GM23338 (cell line): ENCODE measurements at regions not wholly inside any gene's neighbourhood (a gene's known extent, or its start where the extent isn't known, plus 50 kb on each side); places are given as distances from the start of the nearest gene placed in this dataset.

Source experiments
- ATAC-seq: fragments of 200-7000 bp; cut with Tn5 transposase; 3 replicates; pipeline ENCODE4 v1.9.1; 2020
- DNase-seq: peaks from one replicate; pipeline ENCODE4 v3.0.0-alpha.2; 2015; ENCODE audit warnings: low spot score
- H2AFZ ChIP-seq: fragments of 200-600 bp; sonication (generic); 2 replicates; pipeline ENCODE4 v1.8.0; 2016; ENCODE audit warnings: antibody characterized with exemption, mild to moderate bottlenecking, moderate library complexity
- H3F3A ChIP-seq: fragments of 200-600 bp; sonication (generic); replicated peaks from 2 replicates; pipeline ENCODE4 v1.8.0; 2017; ENCODE audit warnings: antibody characterized with exemption, mixed run types, low read depth
- H3K27ac ChIP-seq: fragments of 200-600 bp; sonication (generic); 2 replicates; pipeline ENCODE4 v1.6.1; 2016; ENCODE audit warnings: low read depth
- H3K27me3 ChIP-seq: fragments of 200-600 bp; sonication (generic); 2 replicates; pipeline ENCODE4 v1.8.0; 2016; ENCODE audit warnings: mild to moderate bottlenecking, mixed run types, moderate library complexity; ENCODE audit not compliant: insufficient read depth
- H3K36me3 ChIP-seq: fragments of 200-600 bp; sonication (generic); 2 replicates; pipeline ENCODE4 v1.8.0; 2016; ENCODE audit warnings: mild to moderate bottlenecking; ENCODE audit not compliant: insufficient read depth
- H3K4me1 ChIP-seq: fragments of 200-600 bp; sonication (generic); 2 replicates; pipeline ENCODE4 v1.8.0; 2016; ENCODE audit warnings: mild to moderate bottlenecking, moderate library complexity; ENCODE audit not compliant: insufficient read depth
- H3K4me2 ChIP-seq: fragments of 200-600 bp; sonication (generic); 2 replicates; pipeline ENCODE4 v1.7.1; 2017; ENCODE audit warnings: mixed run types
- H3K4me3 ChIP-seq: fragments of 200-600 bp; sonication (generic); 2 replicates; pipeline ENCODE4 v1.6.1; 2016; ENCODE audit warnings: mixed run types
- H3K79me2 ChIP-seq: fragments of 200-600 bp; sonication (generic); replicated peaks from 2 replicates; pipeline ENCODE4 v1.8.0; 2017; ENCODE audit warnings: mild to moderate bottlenecking; ENCODE audit not compliant: insufficient read depth
- H3K9me2 ChIP-seq: fragments of 200-600 bp; sonication (generic); 2 replicates; pipeline ENCODE4 v1.8.0; 2017; ENCODE audit not compliant: insufficient read depth
- H4K20me1 ChIP-seq: fragments of 200-600 bp; sonication (generic); replicated peaks from 2 replicates; pipeline ENCODE4 v1.8.0; 2017; ENCODE audit warnings: mild to moderate bottlenecking; ENCODE audit not compliant: insufficient read depth
- H3K27ac Mint-ChIP-seq: 2 replicates; pipeline ENCODE4 v1.8.0; 2020; ENCODE audit warnings: inconsistent platforms, mild to moderate bottlenecking, moderate library complexity, mixed read lengths
- H3K27me3 Mint-ChIP-seq: 3 replicates; pipeline ENCODE4 v1.8.0; 2022; ENCODE audit warnings: low read depth, mild to moderate bottlenecking, moderate library complexity, mixed read lengths, inconsistent platforms; ENCODE audit not compliant: insufficient read depth, poor library complexity
- H3K36me3 Mint-ChIP-seq: 3 replicates; pipeline ENCODE4 v1.8.0; 2021; ENCODE audit warnings: low read depth, mild to moderate bottlenecking, inconsistent platforms, moderate library complexity, mixed read lengths
- H3K4me1 Mint-ChIP-seq: 3 replicates; pipeline ENCODE4 v1.8.0; 2020; ENCODE audit warnings: mild to moderate bottlenecking, inconsistent platforms, mixed read lengths
- H3K4me3 Mint-ChIP-seq: 3 replicates; pipeline ENCODE4 v1.8.0; 2021; ENCODE audit warnings: moderate library complexity, mild to moderate bottlenecking, inconsistent platforms, mixed read lengths
- H3K9me3 Mint-ChIP-seq: 3 replicates; pipeline ENCODE4 v1.8.0; 2020; ENCODE audit warnings: moderate library complexity, mild to moderate bottlenecking, inconsistent platforms, mixed read lengths
- CTCF ChIP-seq, 2 experiments: fragments of 200-600 bp in 1 of 2; sonication (generic) in 1 of 2; conservative IDR thresholded peaks; 2 replicates each; pipeline versions ENCODE4 v1.5.1 to v1.6.1; 2016 to 2017; ENCODE audit warnings: antibody characterized with exemption in 2 of 2, low read depth in 2 of 2, mild to moderate bottlenecking in 2 of 2, moderate library complexity in 1 of 2
- EZH2 ChIP-seq: fragments of 200-600 bp; sonication (generic); IDR thresholded peaks from one replicate; pipeline ENCODE4 v1.8.0; 2017; ENCODE audit warnings: antibody characterized with exemption, mild to moderate bottlenecking, low read depth; ENCODE audit not compliant: unreplicated experiment
- NANOG ChIP-seq: IDR thresholded peaks from 2 replicates; pipeline ENCODE4 v1.6.1; 2016; ENCODE audit warnings: antibody characterized with exemption, borderline replicate concordance
- POLR2AphosphoS5 ChIP-seq: IDR thresholded peaks from 2 replicates; pipeline ENCODE4 v1.6.1; 2016; ENCODE audit warnings: antibody characterized with exemption, low read depth
- REST ChIP-seq: IDR thresholded peaks from one replicate; pipeline ENCODE4 v1.6.1; 2018; ENCODE audit warnings: antibody characterized with exemption; ENCODE audit not compliant: unreplicated experiment
- STAT1 ChIP-seq: IDR thresholded peaks from one replicate; pipeline ENCODE4 v1.6.1; 2016; ENCODE audit warnings: antibody characterized with exemption; ENCODE audit not compliant: unreplicated experiment
- ZNF114 ChIP-seq: fragments of 250-450 bp; sonication (Bioruptor Pico); IDR thresholded peaks from 2 replicates; pipeline ENCODE4 v1.5.0; 2020; ENCODE audit warnings: mild to moderate bottlenecking, moderate library complexity
- ZNF331 ChIP-seq: fragments of 250-450 bp; sonication (Bioruptor Pico); IDR thresholded peaks from 2 replicates; pipeline ENCODE4 v1.5.0; 2020; ENCODE audit warnings: low read depth, mild to moderate bottlenecking, moderate library complexity
- TF ChIP-seq, protein P1 (sequence below): fragments of 250-450 bp; sonication (Bioruptor Pico); IDR thresholded peaks from 2 replicates; pipeline ENCODE4 v1.5.0; 2020; ENCODE audit warnings: mild to moderate bottlenecking, moderate library complexity

GRCh38 chr9:20270161-20270560 lies 352.1 kb downstream of the MLLT3 start (continued):
- TF ChIP-seq, protein P1, sequence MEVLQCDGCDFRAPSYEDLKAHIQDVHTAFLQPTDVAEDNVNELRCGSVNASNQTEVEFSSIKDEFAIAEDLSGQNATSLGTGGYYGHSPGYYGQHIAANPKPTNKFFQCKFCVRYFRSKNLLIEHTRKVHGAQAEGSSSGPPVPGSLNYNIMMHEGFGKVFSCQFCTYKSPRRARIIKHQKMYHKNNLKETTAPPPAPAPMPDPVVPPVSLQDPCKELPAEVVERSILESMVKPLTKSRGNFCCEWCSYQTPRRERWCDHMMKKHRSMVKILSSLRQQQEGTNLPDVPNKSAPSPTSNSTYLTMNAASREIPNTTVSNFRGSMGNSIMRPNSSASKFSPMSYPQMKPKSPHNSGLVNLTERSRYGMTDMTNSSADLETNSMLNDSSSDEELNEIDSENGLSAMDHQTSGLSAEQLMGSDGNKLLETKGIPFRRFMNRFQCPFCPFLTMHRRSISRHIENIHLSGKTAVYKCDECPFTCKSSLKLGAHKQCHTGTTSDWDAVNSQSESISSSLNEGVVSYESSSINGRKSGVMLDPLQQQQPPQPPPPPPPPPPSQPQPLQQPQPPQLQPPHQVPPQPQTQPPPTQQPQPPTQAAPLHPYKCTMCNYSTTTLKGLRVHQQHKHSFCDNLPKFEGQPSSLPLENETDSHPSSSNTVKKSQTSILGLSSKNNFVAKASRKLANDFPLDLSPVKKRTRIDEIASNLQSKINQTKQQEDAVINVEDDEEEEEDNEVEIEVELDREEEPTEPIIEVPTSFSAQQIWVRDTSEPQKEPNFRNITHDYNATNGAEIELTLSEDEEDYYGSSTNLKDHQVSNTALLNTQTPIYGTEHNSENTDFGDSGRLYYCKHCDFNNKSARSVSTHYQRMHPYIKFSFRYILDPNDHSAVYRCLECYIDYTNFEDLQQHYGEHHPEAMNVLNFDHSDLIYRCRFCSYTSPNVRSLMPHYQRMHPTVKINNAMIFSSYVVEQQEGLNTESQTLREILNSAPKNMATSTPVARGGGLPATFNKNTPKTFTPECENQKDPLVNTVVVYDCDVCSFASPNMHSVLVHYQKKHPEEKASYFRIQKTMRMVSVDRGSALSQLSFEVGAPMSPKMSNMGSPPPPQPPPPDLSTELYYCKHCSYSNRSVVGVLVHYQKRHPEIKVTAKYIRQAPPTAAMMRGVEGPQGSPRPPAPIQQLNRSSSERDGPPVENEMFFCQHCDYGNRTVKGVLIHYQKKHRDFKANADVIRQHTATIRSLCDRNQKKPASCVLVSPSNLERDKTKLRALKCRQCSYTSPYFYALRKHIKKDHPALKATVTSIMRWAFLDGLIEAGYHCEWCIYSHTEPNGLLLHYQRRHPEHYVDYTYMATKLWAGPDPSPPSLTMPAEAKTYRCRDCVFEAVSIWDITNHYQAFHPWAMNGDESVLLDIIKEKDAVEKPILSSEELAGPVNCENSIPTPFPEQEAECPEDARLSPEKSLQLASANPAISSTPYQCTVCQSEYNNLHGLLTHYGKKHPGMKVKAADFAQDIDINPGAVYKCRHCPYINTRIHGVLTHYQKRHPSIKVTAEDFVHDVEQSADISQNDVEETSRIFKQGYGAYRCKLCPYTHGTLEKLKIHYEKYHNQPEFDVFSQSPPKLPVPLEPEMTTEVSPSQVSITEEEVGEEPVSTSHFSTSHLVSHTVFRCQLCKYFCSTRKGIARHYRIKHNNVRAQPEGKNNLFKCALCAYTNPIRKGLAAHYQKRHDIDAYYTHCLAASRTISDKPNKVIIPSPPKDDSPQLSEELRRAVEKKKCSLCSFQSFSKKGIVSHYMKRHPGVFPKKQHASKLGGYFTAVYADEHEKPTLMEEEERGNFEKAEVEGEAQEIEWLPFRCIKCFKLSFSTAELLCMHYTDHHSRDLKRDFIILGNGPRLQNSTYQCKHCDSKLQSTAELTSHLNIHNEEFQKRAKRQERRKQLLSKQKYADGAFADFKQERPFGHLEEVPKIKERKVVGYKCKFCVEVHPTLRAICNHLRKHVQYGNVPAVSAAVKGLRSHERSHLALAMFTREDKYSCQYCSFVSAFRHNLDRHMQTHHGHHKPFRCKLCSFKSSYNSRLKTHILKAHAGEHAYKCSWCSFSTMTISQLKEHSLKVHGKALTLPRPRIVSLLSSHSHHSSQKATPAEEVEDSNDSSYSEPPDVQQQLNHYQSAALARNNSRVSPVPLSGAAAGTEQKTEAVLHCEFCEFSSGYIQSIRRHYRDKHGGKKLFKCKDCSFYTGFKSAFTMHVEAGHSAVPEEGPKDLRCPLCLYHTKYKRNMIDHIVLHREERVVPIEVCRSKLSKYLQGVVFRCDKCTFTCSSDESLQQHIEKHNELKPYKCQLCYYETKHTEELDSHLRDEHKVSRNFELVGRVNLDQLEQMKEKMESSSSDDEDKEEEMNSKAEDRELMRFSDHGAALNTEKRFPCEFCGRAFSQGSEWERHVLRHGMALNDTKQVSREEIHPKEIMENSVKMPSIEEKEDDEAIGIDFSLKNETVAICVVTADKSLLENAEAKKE (CRISPR knock-in tag), result no peak
- TF ChIP-seq REST, result no peak
- no peak for TF ChIP-seq EZH2

DNA sequence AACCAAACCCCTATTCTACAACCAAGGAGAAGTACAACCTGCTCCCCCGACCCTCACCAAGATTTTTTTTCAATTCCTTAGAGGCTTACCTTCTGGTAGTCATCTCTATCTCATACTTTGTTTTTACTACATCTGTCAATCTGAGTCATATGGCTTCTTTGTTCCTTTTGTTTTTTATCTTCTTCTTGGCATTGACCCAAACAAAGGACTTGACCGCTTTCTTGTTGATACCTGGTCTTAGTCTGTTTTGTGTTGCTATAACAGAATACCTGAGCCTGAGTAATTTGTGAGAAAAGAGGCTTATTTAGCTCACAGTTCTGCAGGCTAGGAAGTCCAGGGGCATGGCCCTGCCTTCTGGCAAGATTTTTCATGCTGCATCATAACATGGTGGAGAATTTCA lies 352.7 kb downstream of the MLLT3 start:
- no peak for ATAC-seq
- no peaks in the 10 kb centered on the region for H3K4me1 ChIP-seq
- no peak overlapping the region for H3K4me2 ChIP-seq
- Mint-ChIP-seq H3K27ac (no peak overlapping the region), H3K4me3 (no peak overlapping the region), H3K36me3 (peaks cover 23% of the 10 kb centered on the region), H3K4me1 (peaks cover 12% of the 10 kb centered on the region), H3K9me3 (peaks cover 32% of the 10 kb centered on the region), H3K27me3 (no peaks in the 10 kb centered on the region)
- H3K79me2 ChIP-seq, result no peaks in the 10 kb centered on the region
- H3F3A ChIP-seq, result no peaks in the 10 kb centered on the region
- no peak overlapping the region for H3K4me3 ChIP-seq
- H3K9me2 ChIP-seq, result peaks cover 14% of the 10 kb centered on the region
- DNase-seq, result no peak
- no peaks in the 10 kb centered on the region for H4K20me1 ChIP-seq
- no peak overlapping the region for H3K27ac ChIP-seq
- peak overlapping the region; percentile 59; the same call in 1 of the 2 replicates for H2AFZ ChIP-seq
- no peaks in the 10 kb centered on the region for H3K27me3 ChIP-seq
- no peaks in the 10 kb centered on the region; the same call in 1 of the 2 replicates for H3K36me3 ChIP-seq
- TF ChIP-seq STAT1 (no peak), POLR2AphosphoS5 (no peak), NANOG (no peak), EZH2 (no peak), CTCF (conservative IDR thresholded peaks at IDR 0.05; ENCODE audit: low read depth in 2 of 2) (no peak), ZNF114 (no peak), ZNF331 (CRISPR knock-in tag) (no peak)
